ENCODE measurements at regions not wholly inside any gene's neighbourhood (a gene's known extent, or its start where the extent isn't known, plus 50 kb on each side); places are given as distances from the start of the nearest gene placed in this dataset.
A peak's percentile ranks its signal among the peaks of the same experiment; 100 is the strongest.

GRCh38 chr12:58812214-58812613, 108.1 kb downstream of the LRIG3 start:
- intact Hi-C loops (cut with DNase I), result no loop called here
- Histone ChIP-seq H3K27me3 (no peaks in the 10 kb centered on the region), H3K4me1 (peaks cover 0 to 5% (median 0%) of the 10 kb centered on the region in 3 donors), H3K27ac (no peak overlapping the region), H3K9me3 (no peaks in the 10 kb centered on the region), H3K4me3 (no peak overlapping the region), H3K36me3 (no peaks in the 10 kb centered on the region)
- 75 to 79% methylated on average over 2 of the region's 2 CpGs for WGBS, 2 donors
- no peak for TF ChIP-seq CTCF (IDR thresholded peaks at IDR 0.05)
- no peak for FAIRE-seq
- ATAC-seq, result peak in 3 of 4 donors; percentile 40 to 79 (median 77)
- DNase-seq, result no peak

GRCh38 chr12:58814036-58814435, 106.3 kb downstream of the LRIG3 start:
- Histone ChIP-seq H3K27me3 (no peaks in the 10 kb centered on the region), H3K36me3 (no peaks in the 10 kb centered on the region), H3K27ac (no peak overlapping the region), H3K4me3 (no peak overlapping the region), H3K9me3 (no peaks in the 10 kb centered on the region), H3K4me1 (peaks cover 0 to 5% (median 0%) of the 10 kb centered on the region in 3 donors)
- no peak for TF ChIP-seq CTCF (IDR thresholded peaks at IDR 0.05)
- ATAC-seq (no peak), FAIRE-seq (no peak), DNase-seq (no peak)
- 59 to 70% methylated on average over 1 of the region's 1 CpG for WGBS, 2 donors
- intact Hi-C loops (cut with DNase I), result no loop called here

GRCh38 chr12:58815235-58815634, 105.1 kb downstream of the LRIG3 start:
- ATAC-seq (peak in 3 of 4 donors; percentile 25 to 68 (median 51)), FAIRE-seq (no peak), DNase-seq (no peak)
- Histone ChIP-seq H3K4me1 (peaks cover 0 to 5% (median 0%) of the 10 kb centered on the region in 3 donors), H3K36me3 (no peaks in the 10 kb centered on the region), H3K27me3 (no peaks in the 10 kb centered on the region), H3K27ac (no peak overlapping the region), H3K4me3 (no peak overlapping the region), H3K9me3 (no peaks in the 10 kb centered on the region)
- intact Hi-C loops (cut with DNase I), result no loop called here
- no peak for TF ChIP-seq CTCF (IDR thresholded peaks at IDR 0.05)
- 40 to 45% methylated on average over 3 of the region's 3 CpGs for WGBS, 2 donors

- TF ChIP-seq CTCF (IDR thresholded peaks at IDR 0.05), result no peak
- Histone ChIP-seq H3K36me3 (no peaks in the 10 kb centered on the region), H3K27me3 (no peaks in the 10 kb centered on the region), H3K4me3 (no peak overlapping the region), H3K9me3 (no peaks in the 10 kb centered on the region), H3K27ac (no peak overlapping the region), H3K4me1 (peaks cover 0 to 5% (median 0%) of the 10 kb centered on the region in 3 donors)
- no peak for FAIRE-seq
- no peak for ATAC-seq
- intact Hi-C loops (cut with DNase I), result no loop called here
- WGBS, 2 donors, result 87 to 92% methylated on average over 1 of the region's 1 CpG
- DNase-seq, result no peak
Measured at GRCh38 chr12:58818546-58818945, 101.8 kb downstream of the LRIG3 start.

- peak in 1 of 6 donors; percentile 25 for DNase-seq
- no peak overlapping the region for H3K4me3 ChIP-seq
- H3K27me3 ChIP-seq, result no peaks in the 10 kb centered on the region
- no peak overlapping the region for H3K27ac ChIP-seq
- 86 to 94% methylated on average over 9 of the region's 9 CpGs for WGBS, 2 donors
- no peak for ATAC-seq
- TF ChIP-seq CTCF (IDR thresholded peaks at IDR 0.05), result no peak
- H3K9me3 ChIP-seq, result no peaks in the 10 kb centered on the region
- no peaks in the 10 kb centered on the region for H3K36me3 ChIP-seq
- no peak for FAIRE-seq
- H3K4me1 ChIP-seq, result peaks cover 0 to 5% (median 0%) of the 10 kb centered on the region in 3 donors
- intact Hi-C loops (cut with DNase I), result no loop called here
Measured at GRCh38 chr12:58819345-58819744, 101.0 kb downstream of the LRIG3 start.
